LNCaP clone FGC (cell line): ENCODE measurements at regions not wholly inside any gene's neighbourhood (a gene's known extent, or its start where the extent isn't known, plus 50 kb on each side); places are given as distances from the start of the nearest gene placed in this dataset.

Experiments used
- DNase-seq: peaks from one replicate; pipeline ENCODE4 v3.0.0-alpha.2; 2011; ENCODE audit warnings: low read depth
- H3K4me3 ChIP-seq: 2 replicates; pipeline ENCODE4 v1.5.1; 2011; ENCODE audit warnings: mild to moderate bottlenecking, low read depth, low read length, control low read depth
- TF ChIP-seq, protein P1 (sequence below): IDR thresholded peaks from 2 replicates; pipeline ENCODE4 v1.5.1; 2012; ENCODE audit warnings: mild to moderate bottlenecking; ENCODE audit not compliant: control insufficient read depth, insufficient read depth; ENCODE audit errors: extremely low read depth

- no peak overlapping the region for H3K4me3 ChIP-seq
- DNase-seq, result no peak
- TF ChIP-seq, protein P1, sequence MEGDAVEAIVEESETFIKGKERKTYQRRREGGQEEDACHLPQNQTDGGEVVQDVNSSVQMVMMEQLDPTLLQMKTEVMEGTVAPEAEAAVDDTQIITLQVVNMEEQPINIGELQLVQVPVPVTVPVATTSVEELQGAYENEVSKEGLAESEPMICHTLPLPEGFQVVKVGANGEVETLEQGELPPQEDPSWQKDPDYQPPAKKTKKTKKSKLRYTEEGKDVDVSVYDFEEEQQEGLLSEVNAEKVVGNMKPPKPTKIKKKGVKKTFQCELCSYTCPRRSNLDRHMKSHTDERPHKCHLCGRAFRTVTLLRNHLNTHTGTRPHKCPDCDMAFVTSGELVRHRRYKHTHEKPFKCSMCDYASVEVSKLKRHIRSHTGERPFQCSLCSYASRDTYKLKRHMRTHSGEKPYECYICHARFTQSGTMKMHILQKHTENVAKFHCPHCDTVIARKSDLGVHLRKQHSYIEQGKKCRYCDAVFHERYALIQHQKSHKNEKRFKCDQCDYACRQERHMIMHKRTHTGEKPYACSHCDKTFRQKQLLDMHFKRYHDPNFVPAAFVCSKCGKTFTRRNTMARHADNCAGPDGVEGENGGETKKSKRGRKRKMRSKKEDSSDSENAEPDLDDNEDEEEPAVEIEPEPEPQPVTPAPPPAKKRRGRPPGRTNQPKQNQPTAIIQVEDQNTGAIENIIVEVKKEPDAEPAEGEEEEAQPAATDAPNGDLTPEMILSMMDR, result no peak
Observed at GRCh38 chr3:165491487-165491886, 295.3 kb upstream of the SLITRK3 start.

DNA sequence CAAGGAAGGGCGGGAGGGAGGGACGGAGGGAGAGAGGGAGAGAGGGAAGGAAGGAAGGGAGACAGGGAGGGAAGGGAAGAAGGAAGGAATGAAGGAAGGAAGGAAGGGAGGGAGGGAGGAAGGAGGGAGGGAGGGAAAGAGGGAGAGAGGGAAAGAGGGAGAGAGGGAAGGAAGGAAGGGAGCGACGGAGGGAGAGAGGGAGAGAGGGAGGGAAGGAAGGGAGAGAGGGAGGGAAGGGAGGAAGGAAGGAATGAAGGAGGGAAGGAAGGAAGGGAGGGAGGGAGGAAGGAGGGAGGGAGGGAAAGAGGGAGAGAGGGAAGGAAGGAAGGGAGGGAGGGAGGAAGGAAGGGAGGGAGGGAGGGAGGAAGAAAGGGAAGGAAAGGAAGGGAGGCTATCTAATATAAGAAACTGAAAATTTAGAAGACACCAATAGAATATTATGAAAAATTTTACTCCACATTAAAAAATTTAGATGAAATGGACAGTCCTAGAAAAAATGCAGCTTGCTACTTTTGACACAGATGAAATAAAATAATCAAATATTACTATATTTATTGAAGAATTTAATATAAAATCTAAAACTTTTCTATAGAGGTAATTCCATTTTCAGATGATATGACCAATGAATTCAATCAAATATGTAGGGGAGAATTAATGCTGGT lies 280.3 kb upstream of the SLITRK3 start:
- TF ChIP-seq, protein P1, result no peak
- H3K4me3 ChIP-seq, result no peak overlapping the region
- DNase-seq, result no peak

GRCh38 chr3:165466856-165467255 lies 270.7 kb upstream of the SLITRK3 start:
- TF ChIP-seq, protein P1, result no peak
- no peak for DNase-seq
- H3K4me3 ChIP-seq, result no peak overlapping the region

DNA sequence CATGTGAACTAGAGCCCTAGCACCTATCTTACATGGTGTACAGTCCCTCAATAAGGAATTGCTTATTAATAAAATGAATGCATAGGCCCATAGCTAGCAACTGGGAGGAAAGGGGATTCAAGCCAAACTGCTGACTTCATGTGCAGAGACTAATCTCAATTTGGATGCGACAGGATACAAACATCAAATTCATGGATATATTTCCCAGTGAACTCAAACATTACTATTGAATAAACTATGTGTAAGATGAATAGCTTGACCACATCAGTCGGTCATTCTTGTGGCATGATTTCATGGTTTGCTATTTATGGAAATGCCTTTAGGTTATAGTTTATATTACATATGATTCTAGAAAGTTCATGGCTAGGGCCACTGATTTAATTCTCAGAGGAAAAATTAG lies 268.6 kb upstream of the SLITRK3 start:
- no peak overlapping the region for H3K4me3 ChIP-seq
- DNase-seq, result no peak
- TF ChIP-seq, protein P1, result no peak

- TF ChIP-seq, protein P1, result no peak
- no peak for DNase-seq
- no peak overlapping the region for H3K4me3 ChIP-seq
Observed at GRCh38 chr3:165463531-165463930, 267.3 kb upstream of the SLITRK3 start.

- no peak for DNase-seq
- TF ChIP-seq, protein P1, result no peak
- H3K4me3 ChIP-seq, result no peak overlapping the region
Observed at GRCh38 chr3:165462636-165463334, 266.6 kb upstream of the SLITRK3 start.
